ENCODE measurements at regions not wholly inside any gene's neighbourhood (a gene's known extent, or its start where the extent isn't known, plus 50 kb on each side); places are given as distances from the start of the nearest gene placed in this dataset.

DNA sequence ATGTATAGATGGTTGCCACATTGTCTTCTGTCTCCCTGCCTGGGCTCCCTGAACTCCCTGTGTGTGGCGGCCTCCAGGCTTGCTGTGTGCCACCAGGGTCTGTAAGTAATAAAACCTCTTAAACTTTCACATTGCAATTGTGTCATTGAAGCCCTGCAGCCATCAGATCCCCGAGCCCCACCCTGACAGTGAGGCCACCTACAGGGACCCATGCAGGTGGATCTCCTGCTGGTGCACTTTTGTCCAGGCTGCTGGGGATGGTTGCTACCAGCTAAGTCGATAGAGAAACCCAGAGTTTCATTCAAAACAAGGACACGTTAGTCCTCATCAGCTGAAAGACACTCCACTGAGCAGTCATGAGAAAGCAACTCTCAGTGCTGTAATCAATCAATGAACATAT is 133.6 kb upstream of the PRICKLE2 start:
- DNase-seq = no peak
- Histone ChIP-seq H3K4me3 (replicated peaks in 1 of 3; ENCODE audit: low read depth in 2 of 3, low read length in 3 of 3) (no peak overlapping the region), H3K9ac (ENCODE audit: insufficient read depth, low read length, poor library complexity, severe bottlenecking) (no peak overlapping the region), H3K4me1 (ENCODE audit: control insufficient read depth in 1 of 2, insufficient read depth in 2 of 2, low read length in 2 of 2) (no peaks in the 10 kb centered on the region), H3K9me3 (replicated peaks in 1 of 2; ENCODE audit: control insufficient read depth in 1 of 2, insufficient read depth in 1 of 2, low read length in 2 of 2) (no peaks in the 10 kb centered on the region), H3K27ac (ENCODE audit: low read depth in 1 of 2, low read length in 2 of 2) (no peak overlapping the region), H4K20me1 (ENCODE audit: insufficient read depth, low read length) (no peaks in the 10 kb centered on the region), H3K27me3 (ENCODE audit: control insufficient read depth in 2 of 2, insufficient read depth in 2 of 2, low read length in 2 of 2) (no peaks in the 10 kb centered on the region), H2AFZ (ENCODE audit: insufficient read depth, low read depth, low read length, poor library complexity, severe bottlenecking) (no peak overlapping the region), H3K79me2 (ENCODE audit: insufficient read depth, low read length) (no peaks in the 10 kb centered on the region), H3K36me3 (replicated peaks in 1 of 2; ENCODE audit: control insufficient read depth in 1 of 2, insufficient read depth in 2 of 2, low read length in 2 of 2) (no peaks in the 10 kb centered on the region), H3K4me2 (replicated peaks; ENCODE audit: extremely low read depth, low read length, poor library complexity, severe bottlenecking) (no peak overlapping the region)
- H3K9me3 Mint-ChIP-seq = peaks cover 0 to 5% (median 0%) of the 10 kb centered on the region in 7 donors
- WGBS (ENCODE audit: insufficient coverage) = 81% methylated on average over 4 of the region's 4 CpGs
- H3K27me3 Mint-ChIP-seq (ENCODE audit: low read depth in 3 of 3) = peaks cover 4 to 6% (median 5%) of the 10 kb centered on the region in 3 donors
- intact Hi-C loops (cut with micrococcal nuclease) = no loop called here
- TF ChIP-seq, protein P1, sequence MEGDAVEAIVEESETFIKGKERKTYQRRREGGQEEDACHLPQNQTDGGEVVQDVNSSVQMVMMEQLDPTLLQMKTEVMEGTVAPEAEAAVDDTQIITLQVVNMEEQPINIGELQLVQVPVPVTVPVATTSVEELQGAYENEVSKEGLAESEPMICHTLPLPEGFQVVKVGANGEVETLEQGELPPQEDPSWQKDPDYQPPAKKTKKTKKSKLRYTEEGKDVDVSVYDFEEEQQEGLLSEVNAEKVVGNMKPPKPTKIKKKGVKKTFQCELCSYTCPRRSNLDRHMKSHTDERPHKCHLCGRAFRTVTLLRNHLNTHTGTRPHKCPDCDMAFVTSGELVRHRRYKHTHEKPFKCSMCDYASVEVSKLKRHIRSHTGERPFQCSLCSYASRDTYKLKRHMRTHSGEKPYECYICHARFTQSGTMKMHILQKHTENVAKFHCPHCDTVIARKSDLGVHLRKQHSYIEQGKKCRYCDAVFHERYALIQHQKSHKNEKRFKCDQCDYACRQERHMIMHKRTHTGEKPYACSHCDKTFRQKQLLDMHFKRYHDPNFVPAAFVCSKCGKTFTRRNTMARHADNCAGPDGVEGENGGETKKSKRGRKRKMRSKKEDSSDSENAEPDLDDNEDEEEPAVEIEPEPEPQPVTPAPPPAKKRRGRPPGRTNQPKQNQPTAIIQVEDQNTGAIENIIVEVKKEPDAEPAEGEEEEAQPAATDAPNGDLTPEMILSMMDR (IDR thresholded peaks at IDR 0.05) = no peak
- no peaks in the 10 kb centered on the region for H3K36me3 Mint-ChIP-seq
- no peak overlapping the region for H3K4me3 Mint-ChIP-seq
- H3K4me1 Mint-ChIP-seq = peaks cover 9% of the 10 kb centered on the region
- no peak overlapping the region for H3K27ac Mint-ChIP-seq

DNA sequence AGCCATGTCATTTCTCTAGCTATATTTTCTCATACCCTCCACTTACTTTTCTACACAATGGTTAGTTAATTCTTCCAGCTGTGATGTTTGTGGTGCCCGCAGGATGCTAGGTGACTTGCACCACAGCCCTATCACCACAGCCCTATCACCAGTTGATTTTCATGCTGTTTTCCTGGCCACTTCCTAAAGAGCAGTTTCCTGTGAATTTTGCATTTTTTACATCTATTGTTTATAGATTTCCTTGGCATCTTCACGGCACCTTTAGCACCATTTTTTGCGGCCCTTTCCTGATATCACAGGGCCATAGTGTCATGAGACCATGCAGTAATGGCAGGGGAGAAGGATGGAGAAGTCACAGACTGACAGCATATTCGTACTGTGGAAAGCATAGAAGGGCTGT is 132.9 kb upstream of the PRICKLE2 start:
- no peak overlapping the region for H2AFZ ChIP-seq (ENCODE audit: insufficient read depth, low read depth, low read length, poor library complexity, severe bottlenecking)
- no peak overlapping the region for H3K9ac ChIP-seq (ENCODE audit: insufficient read depth, low read length, poor library complexity, severe bottlenecking)
- Mint-ChIP-seq H3K27ac (peak overlapping the region in 1 of 7 donors; percentile 15), H3K9me3 (peaks cover 0 to 5% (median 0%) of the 10 kb centered on the region in 7 donors), H3K36me3 (no peaks in the 10 kb centered on the region), H3K4me1 (peaks cover 9% of the 10 kb centered on the region), H3K27me3 (ENCODE audit: low read depth in 3 of 3) (peaks cover 4 to 7% (median 6%) of the 10 kb centered on the region in 3 donors), H3K4me3 (no peak overlapping the region)
- no CpG with 5 or more reads among the region's 4 CpGs for WGBS (ENCODE audit: insufficient coverage)
- no peak overlapping the region for H3K27ac ChIP-seq (ENCODE audit: low read depth in 1 of 2, low read length in 2 of 2)
- H3K36me3 ChIP-seq (replicated peaks in 1 of 2; ENCODE audit: control insufficient read depth in 1 of 2, insufficient read depth in 2 of 2, low read length in 2 of 2) = no peaks in the 10 kb centered on the region
- no peaks in the 10 kb centered on the region for H3K4me1 ChIP-seq (ENCODE audit: control insufficient read depth in 1 of 2, insufficient read depth in 2 of 2, low read length in 2 of 2)
- no peak overlapping the region for H3K4me3 ChIP-seq (replicated peaks in 1 of 3; ENCODE audit: low read depth in 2 of 3, low read length in 3 of 3)
- H3K9me3 ChIP-seq (replicated peaks in 1 of 2; ENCODE audit: control insufficient read depth in 1 of 2, insufficient read depth in 1 of 2, low read length in 2 of 2) = no peaks in the 10 kb centered on the region
- H3K79me2 ChIP-seq (ENCODE audit: insufficient read depth, low read length) = no peaks in the 10 kb centered on the region
- no peaks in the 10 kb centered on the region for H4K20me1 ChIP-seq (ENCODE audit: insufficient read depth, low read length)
- intact Hi-C loops (cut with micrococcal nuclease) = no loop called here
- H3K27me3 ChIP-seq (ENCODE audit: control insufficient read depth in 2 of 2, insufficient read depth in 2 of 2, low read length in 2 of 2) = no peaks in the 10 kb centered on the region
- TF ChIP-seq, protein P1 (IDR thresholded peaks at IDR 0.05) = no peak
- DNase-seq = no peak
- H3K4me2 ChIP-seq (replicated peaks; ENCODE audit: extremely low read depth, low read length, poor library complexity, severe bottlenecking) = no peak overlapping the region

Measured in CD14-positive monocyte (primary cell).